Left lobe of liver (tissue), 2 donors: ENCODE measurements at regions not wholly inside any gene's neighbourhood (a gene's known extent, or its start where the extent isn't known, plus 50 kb on each side); places are given as distances from the start of the nearest gene placed in this dataset.
A peak's percentile ranks its signal among the peaks of the same experiment; 100 is the strongest.
"Not testable (repeated sequence)": the region's sequence is repeated elsewhere in the genome, so short reads cannot be mapped to it uniquely, and the experiment has no call there.

Experiments
- ATAC-seq: fragments of 200-7000 bp; cut with Tn5 transposase; one replicate; pipeline ENCODE4 v1.9.1; 2020; ENCODE audit warnings: mild to moderate bottlenecking, moderate library complexity
- DNase-seq: peaks from one replicate; pipeline ENCODE4 v3.0.0-alpha.2; 2020; ENCODE audit warnings: low spot score
- donor health status: DM: no; HTN: no; CAD: no; lungs with moderate emphysema.
- donor health status: DM: no; HTN: yes; CAD: no.

- no peak for DNase-seq
- no peak for ATAC-seq
These were observed 127.0 kb downstream of the COX18 start for GRCh38 chr4:72942565-72942964.

GRCh38 chr4:72938516-72938915 is 131.0 kb downstream of the COX18 start:
- ATAC-seq: no peak
- no peak for DNase-seq

- ATAC-seq (no peak), DNase-seq (no peak)
These were observed 134.1 kb downstream of the COX18 start for GRCh38 chr4:72935462-72935861.

- no peak for DNase-seq
- no peak for ATAC-seq
These were observed 136.5 kb downstream of the COX18 start for GRCh38 chr4:72933029-72933428.

GRCh38 chr4:72931346-72931745 is 138.2 kb downstream of the COX18 start:
- ATAC-seq: no peak
- no peak for DNase-seq

- ATAC-seq, DNase-seq: not testable (repeated sequence)
These were observed 139.8 kb downstream of the COX18 start for GRCh38 chr4:72929596-72930274.

- ATAC-seq: peak; percentile 92
- DNase-seq: peak; percentile 88
These were observed 144.7 kb downstream of the COX18 start for GRCh38 chr4:72924814-72925213.

- DNase-seq: no peak
- peak; percentile 69 for ATAC-seq
These were observed 149.6 kb downstream of the COX18 start for GRCh38 chr4:72919937-72920336.

GRCh38 chr4:72919464-72919863 is 150.1 kb downstream of the COX18 start:
- ATAC-seq (no peak), DNase-seq (no peak)

GRCh38 chr4:72918362-72918761 is 151.2 kb downstream of the COX18 start:
- ATAC-seq (no peak), DNase-seq (no peak)

GRCh38 chr4:72911316-72911715 is 158.2 kb downstream of the COX18 start:
- DNase-seq (no peak), ATAC-seq (no peak)

GRCh38 chr4:72909461-72909860 is 160.1 kb downstream of the COX18 start:
- ATAC-seq: peak; percentile 100
- peak; percentile 52 for DNase-seq

- DNase-seq (no peak), ATAC-seq (no peak)
These were observed 167.2 kb downstream of the COX18 start for GRCh38 chr4:72902354-72902753.

- DNase-seq (no peak), ATAC-seq (no peak)
These were observed 168.0 kb downstream of the COX18 start for GRCh38 chr4:72901553-72901952.

- no peak for DNase-seq
- ATAC-seq: no peak
These were observed 168.6 kb downstream of the COX18 start for GRCh38 chr4:72900952-72901351.

- ATAC-seq (no peak), DNase-seq (no peak)
These were observed 169.9 kb downstream of the COX18 start for GRCh38 chr4:72899621-72900020.

GRCh38 chr4:72899214-72899613 is 170.3 kb downstream of the COX18 start:
- DNase-seq (no peak), ATAC-seq (no peak)

GRCh38 chr4:72896515-72896914 is 173.0 kb downstream of the COX18 start:
- no peak for DNase-seq
- peak; percentile 86 for ATAC-seq

- no peak for DNase-seq
- no peak for ATAC-seq
These were observed 174.1 kb downstream of the COX18 start for GRCh38 chr4:72895408-72895807.

GRCh38 chr4:72893354-72894066 is 176.0 kb downstream of the COX18 start:
- ATAC-seq (peak; percentile 80), DNase-seq (no peak)

- ATAC-seq (no peak), DNase-seq (no peak)
These were observed 181.2 kb downstream of the COX18 start for GRCh38 chr4:72888331-72888730.

GRCh38 chr4:72887152-72887551 is 182.4 kb downstream of the COX18 start:
- peak; percentile 93 for ATAC-seq

GRCh38 chr4:72886602-72887001 is 182.9 kb downstream of the COX18 start:
- ATAC-seq: no peak

More at GRCh38 chr4:72887152-72887551, 182.4 kb downstream of the COX18 start:
- no peak for DNase-seq

More at GRCh38 chr4:72886602-72887001, 182.9 kb downstream of the COX18 start:
- no peak for DNase-seq
